ENCODE measurements at regions not wholly inside any gene's neighbourhood (a gene's known extent, or its start where the extent isn't known, plus 50 kb on each side); places are given as distances from the start of the nearest gene placed in this dataset.
"Not testable (repeated sequence)": the region's sequence is repeated elsewhere in the genome, so short reads cannot be mapped to it uniquely, and the experiment has no call there.

DNA sequence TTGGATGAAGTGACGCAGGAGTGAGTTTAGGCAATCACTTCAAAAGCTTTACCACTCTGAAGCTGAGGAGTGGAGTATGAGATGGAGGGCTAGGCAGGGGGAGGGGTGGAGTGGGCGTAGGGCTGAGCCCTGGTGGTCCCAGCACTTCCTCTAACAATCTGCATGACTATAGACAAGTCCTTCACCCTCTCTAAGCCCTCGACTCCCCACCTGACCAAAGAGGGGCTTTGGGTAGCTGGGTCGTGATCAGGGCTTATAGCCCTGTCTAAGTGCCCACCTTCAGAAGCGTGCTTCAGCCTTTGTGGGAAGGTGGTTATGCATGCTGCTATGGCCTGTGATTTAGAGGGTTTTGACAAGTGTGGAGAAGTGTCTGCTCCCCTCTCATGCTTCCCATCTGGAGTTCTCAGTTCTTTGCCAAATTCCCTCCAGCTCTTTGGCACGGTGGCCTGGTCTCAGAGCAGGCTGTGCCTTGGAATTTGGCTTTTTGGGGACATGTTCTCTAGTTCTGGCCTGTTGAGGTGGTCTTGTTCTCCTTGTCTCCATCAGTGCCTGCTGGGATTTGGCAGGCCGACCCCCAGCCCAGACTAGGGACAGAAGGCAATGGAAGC is 53.0 kb downstream of the ACTBL2 start:
- intact Hi-C loops (cut with DNase I): no loop called here
- Histone ChIP-seq H3K36me3 (no peaks in the 10 kb centered on the region), H3K27me3 (no peaks in the 10 kb centered on the region), H3K27ac (no peak overlapping the region), H3K4me3 (replicated peaks in 1 of 3) (no peak overlapping the region), H3K9me3 (no peaks in the 10 kb centered on the region), H3K4me1 (no peaks in the 10 kb centered on the region)
- TF ChIP-seq, protein P1, sequence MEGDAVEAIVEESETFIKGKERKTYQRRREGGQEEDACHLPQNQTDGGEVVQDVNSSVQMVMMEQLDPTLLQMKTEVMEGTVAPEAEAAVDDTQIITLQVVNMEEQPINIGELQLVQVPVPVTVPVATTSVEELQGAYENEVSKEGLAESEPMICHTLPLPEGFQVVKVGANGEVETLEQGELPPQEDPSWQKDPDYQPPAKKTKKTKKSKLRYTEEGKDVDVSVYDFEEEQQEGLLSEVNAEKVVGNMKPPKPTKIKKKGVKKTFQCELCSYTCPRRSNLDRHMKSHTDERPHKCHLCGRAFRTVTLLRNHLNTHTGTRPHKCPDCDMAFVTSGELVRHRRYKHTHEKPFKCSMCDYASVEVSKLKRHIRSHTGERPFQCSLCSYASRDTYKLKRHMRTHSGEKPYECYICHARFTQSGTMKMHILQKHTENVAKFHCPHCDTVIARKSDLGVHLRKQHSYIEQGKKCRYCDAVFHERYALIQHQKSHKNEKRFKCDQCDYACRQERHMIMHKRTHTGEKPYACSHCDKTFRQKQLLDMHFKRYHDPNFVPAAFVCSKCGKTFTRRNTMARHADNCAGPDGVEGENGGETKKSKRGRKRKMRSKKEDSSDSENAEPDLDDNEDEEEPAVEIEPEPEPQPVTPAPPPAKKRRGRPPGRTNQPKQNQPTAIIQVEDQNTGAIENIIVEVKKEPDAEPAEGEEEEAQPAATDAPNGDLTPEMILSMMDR (IDR thresholded peaks at IDR 0.05): no peak
- no peak for TF ChIP-seq POLR2A (IDR thresholded peaks at IDR 0.05)
- no peak for DNase-seq
- 60% methylated on average over 7 of the region's 7 CpGs for WGBS, 2 donors

DNA sequence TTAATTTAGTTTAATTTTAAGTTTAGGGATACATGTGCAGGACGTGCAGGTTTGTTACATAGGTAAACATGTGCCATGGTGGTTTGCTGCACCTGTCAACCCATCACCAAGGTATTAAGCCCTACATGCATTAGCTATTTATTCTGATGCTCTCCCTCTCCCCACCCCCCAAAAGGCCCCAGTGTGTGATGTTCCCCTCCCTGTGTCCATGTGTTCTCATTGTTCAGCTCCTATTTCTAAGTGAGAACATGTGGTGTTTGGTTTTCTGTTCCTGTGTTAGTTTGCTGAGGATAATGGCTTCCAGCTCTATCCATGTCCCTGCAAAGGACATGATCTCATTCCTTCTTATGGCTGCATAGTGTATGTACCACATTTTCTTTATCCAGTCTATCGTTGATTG is 53.6 kb downstream of the ACTBL2 start:
- H3K4me1 ChIP-seq; intact Hi-C loops (cut with DNase I); H3K36me3 ChIP-seq; H3K27ac ChIP-seq; DNase-seq; H3K9me3 ChIP-seq; H3K4me3 ChIP-seq (replicated peaks in 1 of 3); H3K27me3 ChIP-seq: not testable (repeated sequence)
- WGBS, 2 donors: 86% methylated on average over 2 of the region's 2 CpGs

DNA sequence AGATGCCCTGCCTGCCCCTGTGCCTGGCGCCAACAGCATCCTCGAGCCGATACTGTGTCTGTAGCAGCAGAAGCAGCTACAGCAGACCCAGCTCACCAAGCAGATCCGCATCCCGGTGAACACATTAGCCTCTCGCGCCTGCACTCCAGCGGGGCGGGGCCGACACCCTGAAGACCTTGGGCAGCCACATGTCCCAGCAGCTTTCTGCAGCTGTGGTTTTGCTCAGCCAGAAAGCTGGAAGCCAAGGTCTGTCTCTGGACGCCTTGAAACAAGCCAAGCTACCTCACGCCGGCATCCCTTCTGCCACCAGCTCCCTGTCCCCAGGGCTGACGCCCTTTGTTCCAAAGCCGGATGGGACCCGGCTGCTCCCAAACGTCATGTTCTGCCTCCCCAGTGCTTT is 59.6 kb downstream of the ACTBL2 start:
- Histone ChIP-seq H3K36me3 (no peaks in the 10 kb centered on the region), H3K9me3 (no peaks in the 10 kb centered on the region), H3K4me1 (no peaks in the 10 kb centered on the region), H3K27me3 (no peaks in the 10 kb centered on the region), H3K27ac (no peak overlapping the region), H3K4me3 (replicated peaks in 1 of 3) (no peak overlapping the region)
- DNase-seq: no peak
- intact Hi-C loops (cut with DNase I): no loop called here
- TF ChIP-seq POLR2A (IDR thresholded peaks at IDR 0.05): no peak
- TF ChIP-seq, protein P1 (IDR thresholded peaks at IDR 0.05): no peak
- WGBS, 2 donors: 96 to 98% methylated on average over 16 to 17 of the region's 17 CpGs

DNA sequence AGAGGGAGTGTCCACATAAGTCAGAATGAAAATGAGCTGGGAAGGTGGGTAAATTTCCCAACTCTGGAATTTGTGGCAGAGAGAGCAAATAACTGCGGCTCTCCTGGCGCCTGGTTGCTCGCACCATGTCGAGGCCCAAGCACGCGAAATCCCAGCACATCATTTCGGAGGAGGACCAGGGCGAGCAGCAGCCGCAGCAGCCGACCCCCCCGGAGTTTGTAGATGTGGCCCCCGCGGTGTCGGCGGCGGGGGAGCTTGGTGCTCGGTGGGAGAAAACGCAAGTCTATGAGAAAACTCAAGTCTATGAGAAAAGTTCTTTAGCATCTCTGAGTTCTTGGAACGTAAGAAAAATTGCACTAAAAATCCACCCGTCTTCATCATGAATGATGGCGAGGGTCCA is 60.3 kb downstream of the ACTBL2 start:
- no peaks in the 10 kb centered on the region for H3K9me3 ChIP-seq
- intact Hi-C loops (cut with DNase I): no loop called here
- H3K4me3 ChIP-seq (replicated peaks in 1 of 3): no peak overlapping the region
- H3K27ac ChIP-seq: no peak overlapping the region
- no peaks in the 10 kb centered on the region for H3K36me3 ChIP-seq
- H3K27me3 ChIP-seq: no peaks in the 10 kb centered on the region
- H3K4me1 ChIP-seq: no peaks in the 10 kb centered on the region
- no peak for DNase-seq
- TF ChIP-seq, protein P1 (IDR thresholded peaks at IDR 0.05): no peak
- TF ChIP-seq POLR2A (IDR thresholded peaks at IDR 0.05): no peak
- 90 to 94% methylated on average over 21 of the region's 21 CpGs for WGBS, 2 donors

DNA sequence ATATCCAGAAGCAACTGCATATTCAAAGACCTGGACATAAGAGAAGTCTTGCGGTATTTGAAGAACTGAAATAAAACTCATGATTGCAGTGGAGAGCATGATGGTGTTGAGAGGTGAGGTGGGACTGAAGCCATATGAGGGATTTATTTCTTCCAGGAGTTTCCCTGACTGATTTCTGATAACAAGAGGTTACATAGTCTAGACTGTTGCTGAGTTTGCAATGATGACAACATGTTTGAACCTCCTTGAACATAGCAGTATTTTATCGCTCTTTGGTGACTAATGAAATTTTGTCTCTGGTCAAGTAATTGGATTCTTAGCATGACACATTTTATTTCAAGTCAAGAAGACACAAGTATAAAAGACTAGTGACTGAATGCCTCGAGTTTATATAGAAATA is 61.8 kb downstream of the ACTBL2 start:
- no peak for DNase-seq
- H3K27me3 ChIP-seq: no peaks in the 10 kb centered on the region
- 75 to 80% methylated on average over 3 of the region's 3 CpGs for WGBS, 2 donors
- intact Hi-C loops (cut with DNase I): no loop called here
- H3K27ac ChIP-seq: no peak overlapping the region
- peaks cover 0 to 10% of the 10 kb centered on the region in 2 donors for H3K4me1 ChIP-seq
- H3K9me3 ChIP-seq: no peaks in the 10 kb centered on the region
- no peak overlapping the region for H3K4me3 ChIP-seq (replicated peaks in 1 of 3)
- TF ChIP-seq, protein P1 (IDR thresholded peaks at IDR 0.05): no peak
- TF ChIP-seq POLR2A (IDR thresholded peaks at IDR 0.05): no peak
- no peaks in the 10 kb centered on the region for H3K36me3 ChIP-seq

DNA sequence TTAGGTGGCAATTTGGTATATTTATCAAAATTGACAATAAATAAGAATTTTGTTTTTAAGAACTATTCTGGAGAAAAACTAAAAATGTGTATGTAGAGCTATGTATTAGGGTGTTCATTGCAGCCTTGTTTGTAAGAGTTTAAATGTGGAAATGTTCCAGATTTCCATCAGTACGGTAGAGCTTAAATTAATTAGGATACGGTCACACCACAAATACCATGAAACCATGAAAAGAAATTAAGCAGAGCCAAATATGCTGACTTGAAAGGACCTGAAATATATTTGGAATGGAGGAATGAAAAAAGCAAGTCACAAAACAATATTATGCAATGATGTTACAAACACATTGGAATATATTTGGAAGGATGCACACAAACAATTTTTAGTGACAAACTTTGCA is 64.6 kb downstream of the ACTBL2 start:
- Histone ChIP-seq H3K4me1 (peaks cover 0 to 10% of the 10 kb centered on the region in 2 donors), H3K27ac (no peak overlapping the region), H3K4me3 (replicated peaks in 1 of 3) (no peak overlapping the region), H3K36me3 (no peaks in the 10 kb centered on the region), H3K27me3 (no peaks in the 10 kb centered on the region), H3K9me3 (no peaks in the 10 kb centered on the region)
- intact Hi-C loops (cut with DNase I): no loop called here
- no peak for DNase-seq
- no peak for TF ChIP-seq POLR2A (IDR thresholded peaks at IDR 0.05)
- TF ChIP-seq, protein P1 (IDR thresholded peaks at IDR 0.05): no peak
- WGBS, 2 donors: 92 to 94% methylated on average over 2 of the region's 2 CpGs
